ENCODE measurements at regions not wholly inside any gene's neighbourhood (a gene's known extent, or its start where the extent isn't known, plus 50 kb on each side); places are given as distances from the start of the nearest gene placed in this dataset.

DNA sequence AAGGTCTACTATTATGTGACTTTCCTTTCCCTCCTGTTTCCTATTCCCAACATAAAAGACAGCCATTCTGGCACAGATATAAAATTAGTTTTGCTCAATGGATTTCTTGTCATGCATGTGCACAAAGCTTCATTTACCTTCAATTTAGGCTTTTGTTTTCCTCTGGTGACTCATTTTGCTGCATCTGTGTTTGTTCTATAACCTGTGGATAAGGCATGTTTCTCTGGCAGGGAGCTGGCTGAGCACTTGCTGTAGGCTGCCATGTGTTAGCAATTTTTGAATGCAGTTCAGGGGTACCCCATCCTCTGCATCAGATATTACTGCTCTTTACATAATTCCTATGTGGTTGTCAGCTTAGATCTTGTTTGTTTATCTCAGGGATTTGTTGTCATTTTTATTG lies 202.8 kb upstream of the GRID2 start:
- TF ChIP-seq, protein P1, sequence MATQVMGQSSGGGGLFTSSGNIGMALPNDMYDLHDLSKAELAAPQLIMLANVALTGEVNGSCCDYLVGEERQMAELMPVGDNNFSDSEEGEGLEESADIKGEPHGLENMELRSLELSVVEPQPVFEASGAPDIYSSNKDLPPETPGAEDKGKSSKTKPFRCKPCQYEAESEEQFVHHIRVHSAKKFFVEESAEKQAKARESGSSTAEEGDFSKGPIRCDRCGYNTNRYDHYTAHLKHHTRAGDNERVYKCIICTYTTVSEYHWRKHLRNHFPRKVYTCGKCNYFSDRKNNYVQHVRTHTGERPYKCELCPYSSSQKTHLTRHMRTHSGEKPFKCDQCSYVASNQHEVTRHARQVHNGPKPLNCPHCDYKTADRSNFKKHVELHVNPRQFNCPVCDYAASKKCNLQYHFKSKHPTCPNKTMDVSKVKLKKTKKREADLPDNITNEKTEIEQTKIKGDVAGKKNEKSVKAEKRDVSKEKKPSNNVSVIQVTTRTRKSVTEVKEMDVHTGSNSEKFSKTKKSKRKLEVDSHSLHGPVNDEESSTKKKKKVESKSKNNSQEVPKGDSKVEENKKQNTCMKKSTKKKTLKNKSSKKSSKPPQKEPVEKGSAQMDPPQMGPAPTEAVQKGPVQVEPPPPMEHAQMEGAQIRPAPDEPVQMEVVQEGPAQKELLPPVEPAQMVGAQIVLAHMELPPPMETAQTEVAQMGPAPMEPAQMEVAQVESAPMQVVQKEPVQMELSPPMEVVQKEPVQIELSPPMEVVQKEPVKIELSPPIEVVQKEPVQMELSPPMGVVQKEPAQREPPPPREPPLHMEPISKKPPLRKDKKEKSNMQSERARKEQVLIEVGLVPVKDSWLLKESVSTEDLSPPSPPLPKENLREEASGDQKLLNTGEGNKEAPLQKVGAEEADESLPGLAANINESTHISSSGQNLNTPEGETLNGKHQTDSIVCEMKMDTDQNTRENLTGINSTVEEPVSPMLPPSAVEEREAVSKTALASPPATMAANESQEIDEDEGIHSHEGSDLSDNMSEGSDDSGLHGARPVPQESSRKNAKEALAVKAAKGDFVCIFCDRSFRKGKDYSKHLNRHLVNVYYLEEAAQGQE (IDR thresholded peaks at IDR 0.05; ENCODE audit: insufficient read depth in 1 of 2, low read depth in 2 of 2, low read length in 2 of 2): no peak
- no peak for TF ChIP-seq POLR2AphosphoS5 (IDR thresholded peaks at IDR 0.05; ENCODE audit: low read depth, low read length)
- no peak for TF ChIP-seq SIN3A (IDR thresholded peaks at IDR 0.05; ENCODE audit: borderline replicate concordance, insufficient read depth, low read length)
